HepG2 (cell line): ENCODE measurements at regions not wholly inside any gene's neighbourhood (a gene's known extent, or its start where the extent isn't known, plus 50 kb on each side); places are given as distances from the start of the nearest gene placed in this dataset.

ENCODE experiments used
- ATAC-seq: fragments of 200-7000 bp; cut with Tn5 transposase; 3 replicates; pipeline ENCODE4 v1.9.1; 2020; ENCODE audit warnings: mild to moderate bottlenecking, moderate library complexity
- BruUV-seq: library from RNA; stranded (reverse); fragments of 400-500 nt; replicated peaks from 2 replicates; lab custom pipeline; 2021; lab: Mats Ljungman, UMichigan
- CTCF ChIA-PET: fragments of 300-600 bp; formaldehyde crosslinking; extraction: SDS; loops from one replicate; lab custom pipeline; 2021; ENCODE audit warnings: low total read pairs, inconsistent platforms, low intra/inter-chr PET ratio; lab: Yijun Ruan, JAX
- POLR2A ChIA-PET: fragments of 350-600 bp; sonication (Branson Sonifier 250); formaldehyde crosslinking; loops from one replicate; lab custom pipeline; 2020; ENCODE audit warnings: antibody characterized with exemption, inconsistent platforms; lab: Yijun Ruan, JAX
- DNase-seq: peaks from one replicate; pipeline ENCODE4 v3.0.0-alpha.2; 2015; ENCODE audit warnings: low spot score
- FAIRE-seq: peaks from 3 replicates; lab custom pipeline; 2011; peaks lifted over from hg19 to GRCh38; lab: Jason Lieb, UNC
- H2AFZ ChIP-seq: one replicate; pipeline ENCODE4 v1.6.1; 2011; ENCODE audit warnings: low read length, inconsistent platforms
- H3K27ac ChIP-seq: fragments of 300-600 bp; 3 replicates; pipeline ENCODE4 v1.8.0; 2011; ENCODE audit warnings: mixed run types, mild to moderate bottlenecking, mixed read lengths, low read length, inconsistent platforms; ENCODE audit not compliant: insufficient read depth; ENCODE audit errors: extremely low read length
- H3K27me3 ChIP-seq, 2 experiments: fragments of 200-600 bp in 1 of 2; 2 replicates in 1 of 2; 3 replicates in 1 of 2; pipeline versions ENCODE4 v1.6.0 to v1.8.0; 2011; ENCODE audit warnings: low read length in 2 of 2, mild to moderate bottlenecking in 2 of 2, moderate library complexity in 2 of 2, inconsistent platforms in 1 of 2; ENCODE audit not compliant: insufficient read depth in 2 of 2, control insufficient read depth in 1 of 2
- H3K36me3 ChIP-seq, 2 experiments: fragments of 200-600 bp in 1 of 2; replicated peaks in 1 of 2; 2 replicates in 1 of 2; 3 replicates in 1 of 2; pipeline versions ENCODE4 v1.5.1 to v1.8.0; 2011; ENCODE audit warnings: low read length in 2 of 2, inconsistent platforms in 1 of 2; ENCODE audit not compliant: insufficient read depth in 2 of 2, control insufficient read depth in 1 of 2
- H3K4me1 ChIP-seq: 2 replicates; pipeline ENCODE4 v1.5.1; 2012; ENCODE audit warnings: low read length, inconsistent platforms; ENCODE audit not compliant: insufficient read depth
- H3K4me2 ChIP-seq: 2 replicates; pipeline ENCODE4 v1.6.0; 2011; ENCODE audit warnings: low read depth, low read length, inconsistent platforms
- H3K4me3 ChIP-seq, 3 experiments: fragments of 200-600 bp in 1 of 3; sonication (generic), shearing (Covaris generic) in 1 of 3; replicated peaks in 1 of 3; 2 replicates each; pipeline ENCODE4 v1.5.1; 2011 to 2016; ENCODE audit warnings: low read length in 3 of 3, inconsistent platforms in 2 of 3, low read depth in 2 of 3, mild to moderate bottlenecking in 2 of 3, control low read depth in 1 of 3, mixed read lengths in 1 of 3; ENCODE audit not compliant: insufficient read depth in 1 of 3
- H3K79me2 ChIP-seq: one replicate; pipeline ENCODE4 v1.6.1; 2011; ENCODE audit warnings: low read length, inconsistent platforms; ENCODE audit not compliant: insufficient read depth
- H3K9ac ChIP-seq: 2 replicates; pipeline ENCODE4 v1.6.0; 2011; ENCODE audit warnings: mild to moderate bottlenecking, low read depth, low read length, inconsistent platforms; ENCODE audit not compliant: insufficient read depth
- H3K9me3 ChIP-seq: 2 replicates; pipeline ENCODE4 v1.5.1; 2012; ENCODE audit warnings: mild to moderate bottlenecking, low read length
- H4K20me1 ChIP-seq: 2 replicates; pipeline ENCODE4 v1.6.0; 2011; ENCODE audit warnings: inconsistent platforms, mild to moderate bottlenecking, low read length, moderate library complexity; ENCODE audit not compliant: insufficient read depth
- ARNT ChIP-seq: fragments of 450-650 bp; IDR thresholded peaks from 2 replicates; pipeline ENCODE4 v1.6.1; 2017
- CCDC6 ChIP-seq: sonication (generic); formaldehyde crosslinking; IDR thresholded peaks from 2 replicates; pipeline ENCODE4 v1.8.1; 2022; ENCODE audit warnings: mild to moderate bottlenecking, missing genetic modification reagents, moderate library complexity
- EHMT2 ChIP-seq: fragments of 200-600 bp; sonication (generic); IDR thresholded peaks from 2 replicates; pipeline ENCODE4 v1.7.0; 2017; ENCODE audit warnings: antibody characterized with exemption, low read depth, low read length, borderline replicate concordance
- ETV6 ChIP-seq: sonication (generic); formaldehyde crosslinking; conservative IDR thresholded peaks from 2 replicates; pipeline ENCODE4 v1.4.0; 2020; ENCODE audit warnings: missing genetic modification reagents
- EZH2 ChIP-seq: conservative IDR thresholded peaks from 2 replicates; pipeline ENCODE4 v1.6.1; 2012; ENCODE audit warnings: mild to moderate bottlenecking, low read depth, low read length, moderate library complexity
- HDAC1 ChIP-seq: sonication (generic); formaldehyde crosslinking; IDR thresholded peaks from 2 replicates; pipeline ENCODE4 v1.5.1; 2020; ENCODE audit warnings: mild to moderate bottlenecking, missing genetic modification reagents
- HNRNPL ChIP-seq: fragments of 200-400 bp; formaldehyde crosslinking; IDR thresholded peaks from 2 replicates; pipeline ENCODE4 v1.6.1; 2017; ENCODE audit warnings: mild to moderate bottlenecking, low read depth, low read length
- RFXANK ChIP-seq: IDR thresholded peaks from 2 replicates; pipeline ENCODE4 v1.6.1; 2016
- SNAPC5 ChIP-seq: sonication (generic); formaldehyde crosslinking; IDR thresholded peaks from 2 replicates; pipeline ENCODE4 v1.8.1; 2023; ENCODE audit warnings: mild to moderate bottlenecking, missing genetic modification reagents, borderline replicate concordance
- ZNF720 ChIP-seq: sonication (generic); formaldehyde crosslinking; IDR thresholded peaks from 2 replicates; pipeline ENCODE4 v1.4.0; 2020; ENCODE audit warnings: missing genetic modification reagents
- WGBS: methylation state at CpG from one replicate; pipeline ENCODE4 v1.1.6; 2017; ENCODE audit warnings: low lambda C conversion rate; 5-methylcytosine and 5-hydroxymethylcytosine counted together
- in situ Hi-C: cut with HindIII; loops from 2 replicates; pipeline ENCODE4 v1.10.0; 2017; ENCODE audit warnings: low pct_unique_long_range_greater_than_20kb; ENCODE audit not compliant: extremely low pct_ligation_motif_present
- intact Hi-C: fragments of 100-400 bp; cut with micrococcal nuclease; formaldehyde crosslinking; loops from one replicate; pipeline ENCODE4 v1.10.0; 2022; ENCODE audit not compliant: unreplicated experiment
- TF ChIP-seq, protein P1 (sequence below): IDR thresholded peaks from 2 replicates; pipeline ENCODE4 v1.6.1; 2018; ENCODE audit warnings: missing genetic modification reagents, mild to moderate bottlenecking, missing compliant biosample characterization
- TF ChIP-seq, protein P2 (sequence below): sonication (generic); formaldehyde crosslinking; IDR thresholded peaks from 2 replicates; pipeline ENCODE4 v1.8.0; 2023; ENCODE audit warnings: mild to moderate bottlenecking, missing genetic modification reagents

- peaks cover 54% of the 10 kb centered on the region for H3K9me3 ChIP-seq
- ChIA-PET CTCF (no interaction called here), POLR2A (no interaction called here)
- no peak overlapping the region for H3K9ac ChIP-seq
- H3K4me2 ChIP-seq = no peak overlapping the region
- H2AFZ ChIP-seq = no peak overlapping the region
- H3K27me3 ChIP-seq = no peaks in the 10 kb centered on the region
- no peaks in the 10 kb centered on the region for H4K20me1 ChIP-seq
- FAIRE-seq (no peak), DNase-seq (no peak), ATAC-seq (no peak; the same call in 2 of the 3 replicates)
- H3K79me2 ChIP-seq = no peaks in the 10 kb centered on the region
- H3K4me1 ChIP-seq = no peaks in the 10 kb centered on the region
- H3K4me3 ChIP-seq = no peak overlapping the region
- H3K27ac ChIP-seq = no peak overlapping the region
- no TSS peak for BruUV-seq
- in situ Hi-C loops = no loop called here
- intact Hi-C loops = no loop called here
- WGBS = 29% methylated on average over 5 of the region's 5 CpGs
- no peak for TF ChIP-seq EHMT2
- no peaks in the 10 kb centered on the region for H3K36me3 ChIP-seq
Observed at GRCh38 chr2:147198651-147199171, 646.1 kb upstream of the ACVR2A start.

GRCh38 chr2:147197754-147198483 lies 646.9 kb upstream of the ACVR2A start:
- no peak overlapping the region for H3K9ac ChIP-seq
- in situ Hi-C loops = no loop called here
- no peak overlapping the region for H3K4me3 ChIP-seq
- H3K4me2 ChIP-seq = no peak overlapping the region
- ATAC-seq (no peak), DNase-seq (no peak), FAIRE-seq (no peak)
- TF ChIP-seq, protein P1, sequence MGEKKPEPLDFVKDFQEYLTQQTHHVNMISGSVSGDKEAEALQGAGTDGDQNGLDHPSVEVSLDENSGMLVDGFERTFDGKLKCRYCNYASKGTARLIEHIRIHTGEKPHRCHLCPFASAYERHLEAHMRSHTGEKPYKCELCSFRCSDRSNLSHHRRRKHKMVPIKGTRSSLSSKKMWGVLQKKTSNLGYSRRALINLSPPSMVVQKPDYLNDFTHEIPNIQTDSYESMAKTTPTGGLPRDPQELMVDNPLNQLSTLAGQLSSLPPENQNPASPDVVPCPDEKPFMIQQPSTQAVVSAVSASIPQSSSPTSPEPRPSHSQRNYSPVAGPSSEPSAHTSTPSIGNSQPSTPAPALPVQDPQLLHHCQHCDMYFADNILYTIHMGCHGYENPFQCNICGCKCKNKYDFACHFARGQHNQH = no peak
- TF ChIP-seq SNAPC5 (CRISPR knock-in tag) (no peak), HDAC1 (CRISPR knock-in tag) (no peak), CCDC6 (CRISPR knock-in tag) (no peak), RFXANK (CRISPR knock-in tag) (no peak), ETV6 (CRISPR knock-in tag) (no peak), ZNF720 (CRISPR knock-in tag) (no peak), HNRNPL (no peak), ARNT (no peak), EZH2 (no peak)
- TF ChIP-seq, protein P2, sequence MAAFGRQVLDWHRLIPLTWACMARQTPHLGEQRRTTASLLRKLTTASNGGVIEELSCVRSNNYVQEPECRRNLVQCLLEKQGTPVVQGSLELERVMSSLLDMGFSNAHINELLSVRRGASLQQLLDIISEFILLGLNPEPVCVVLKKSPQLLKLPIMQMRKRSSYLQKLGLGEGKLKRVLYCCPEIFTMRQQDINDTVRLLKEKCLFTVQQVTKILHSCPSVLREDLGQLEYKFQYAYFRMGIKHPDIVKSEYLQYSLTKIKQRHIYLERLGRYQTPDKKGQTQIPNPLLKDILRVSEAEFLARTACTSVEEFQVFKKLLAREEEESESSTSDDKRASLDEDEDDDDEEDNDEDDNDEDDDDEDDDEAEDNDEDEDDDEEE = no peak
- H3K27me3 ChIP-seq = no peaks in the 10 kb centered on the region; a peak in 1 of 5 replicates
- no peak overlapping the region for H2AFZ ChIP-seq
- no peaks in the 10 kb centered on the region for H3K79me2 ChIP-seq
- no peaks in the 10 kb centered on the region for H3K4me1 ChIP-seq
- ChIA-PET CTCF (no interaction called here), POLR2A (no interaction called here)
- H3K27ac ChIP-seq = no peak overlapping the region
- BruUV-seq = no TSS peak
- 32% methylated on average over 8 of the region's 8 CpGs for WGBS
- H3K36me3 ChIP-seq = no peaks in the 10 kb centered on the region
- intact Hi-C loops = no loop called here
- H3K9me3 ChIP-seq = peaks cover 59% of the 10 kb centered on the region
- no peaks in the 10 kb centered on the region for H4K20me1 ChIP-seq
